HG03520 (cell line): ENCODE measurements at regions not wholly inside any gene's neighbourhood (a gene's known extent, or its start where the extent isn't known, plus 50 kb on each side); places are given as distances from the start of the nearest gene placed in this dataset.
"Not testable (repeated sequence)": the region's sequence is repeated elsewhere in the genome, so short reads cannot be mapped to it uniquely, and the experiment has no call there.

Experiments
- ATAC-seq: cut with Tn5 transposase; IDR thresholded peaks from one replicate; pipeline ENCODE4 v1.9.1; 2021; ENCODE audit warnings: mild to moderate bottlenecking, moderate library complexity; ENCODE audit not compliant: unreplicated experiment

GRCh38 chr3:161893972-161894371 lies 397.4 kb downstream of the OTOL1 start:
- ATAC-seq = no peak

DNA sequence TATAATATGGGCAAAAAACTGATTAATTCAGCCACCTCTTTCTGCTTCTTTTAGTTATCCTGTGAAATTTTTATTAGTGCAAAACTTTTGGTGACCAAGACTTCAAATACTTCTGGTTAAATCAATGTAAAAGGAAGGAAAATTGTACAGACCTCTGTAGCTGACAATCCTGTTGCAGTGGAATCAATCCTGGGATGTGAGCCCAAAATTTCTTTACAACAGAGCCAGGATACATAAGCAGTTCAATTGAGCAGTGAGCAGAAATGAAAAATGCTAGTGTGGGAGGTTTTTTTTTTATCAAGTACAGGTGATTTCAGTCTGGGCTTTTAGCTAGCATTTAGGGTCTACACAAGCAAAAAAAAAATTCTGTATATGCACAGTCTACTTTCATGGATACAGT lies 398.0 kb downstream of the OTOL1 start:
- ATAC-seq = no peak

DNA sequence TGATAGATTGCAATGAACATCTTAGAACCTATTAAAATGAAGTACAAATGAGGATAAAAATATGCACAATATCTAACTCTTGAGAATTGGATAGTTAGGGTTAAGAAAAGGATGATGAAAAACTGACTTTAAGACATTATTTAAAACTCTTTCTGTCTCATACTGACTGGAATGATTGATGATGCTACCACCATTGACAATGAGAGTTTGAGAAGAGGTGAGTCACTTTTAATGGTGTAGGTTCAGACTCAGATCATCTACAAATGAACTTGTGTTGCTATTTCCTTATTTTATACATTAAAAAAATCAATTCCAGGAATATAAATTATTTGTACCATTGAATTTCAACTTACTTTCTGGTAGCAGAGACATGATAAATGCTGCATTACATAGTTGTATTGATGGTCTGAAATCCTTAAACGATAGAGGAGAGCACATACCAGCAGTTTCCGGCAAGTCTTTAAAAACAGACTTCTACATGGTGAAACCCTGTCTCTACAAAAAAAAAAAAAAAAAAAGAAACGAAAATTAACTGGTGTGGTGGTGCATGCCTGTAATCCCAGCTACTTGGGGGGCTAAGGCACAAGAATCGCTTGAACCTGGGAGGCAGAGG lies 409.0 kb downstream of the OTOL1 start:
- no peak for ATAC-seq

GRCh38 chr3:161913786-161914389 lies 417.3 kb downstream of the OTOL1 start:
- ATAC-seq = no peak

GRCh38 chr3:161914703-161915417 lies 418.3 kb downstream of the OTOL1 start:
- ATAC-seq = no peak

DNA sequence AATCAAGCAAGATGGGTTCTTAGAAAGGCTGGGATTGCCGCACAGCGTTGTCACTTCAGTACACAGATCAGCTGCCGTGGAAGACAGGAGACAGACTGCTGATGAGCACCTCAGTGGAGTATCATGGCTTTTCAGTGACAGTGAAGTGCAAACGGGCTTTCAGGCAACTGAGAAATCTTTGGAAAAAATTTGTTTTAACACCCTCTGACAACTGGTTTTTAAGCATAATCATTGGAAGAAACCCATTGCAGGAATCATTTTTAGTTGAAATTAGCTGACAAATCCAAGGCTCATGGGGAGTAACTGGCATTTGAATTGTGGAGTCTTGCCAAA lies 418.8 kb downstream of the OTOL1 start:
- ATAC-seq = no peak

- ATAC-seq = no peak
These were observed 423.6 kb downstream of the OTOL1 start for GRCh38 chr3:161920196-161920595.

DNA sequence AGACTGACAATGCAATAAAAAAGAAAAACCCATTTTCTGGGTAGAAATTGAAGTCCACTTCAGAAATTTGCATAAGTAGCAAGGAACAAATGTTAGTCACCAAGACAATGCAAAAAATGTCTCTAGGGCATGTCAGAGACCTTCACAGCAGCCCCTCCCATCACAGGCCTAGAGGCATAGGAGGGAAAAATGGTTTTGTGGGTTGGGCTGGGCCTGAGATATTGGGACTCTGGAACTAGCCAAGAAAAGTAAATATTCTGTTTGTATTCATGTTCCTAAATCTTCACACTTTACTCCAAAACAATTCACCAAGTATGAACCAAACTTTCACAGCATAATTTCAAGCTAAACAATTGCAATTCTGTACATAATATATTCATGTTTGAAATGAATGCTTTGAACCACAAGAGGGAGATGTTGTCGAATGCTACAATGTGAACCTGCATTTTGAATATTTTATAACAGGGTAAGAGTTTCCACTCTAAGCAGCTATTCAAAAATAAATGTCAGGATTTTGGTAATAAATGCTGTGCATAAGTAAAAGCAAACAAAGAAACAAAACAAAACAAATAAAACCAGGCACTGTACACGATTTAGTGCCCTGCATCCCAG lies 429.2 kb downstream of the OTOL1 start:
- ATAC-seq = no peak

DNA sequence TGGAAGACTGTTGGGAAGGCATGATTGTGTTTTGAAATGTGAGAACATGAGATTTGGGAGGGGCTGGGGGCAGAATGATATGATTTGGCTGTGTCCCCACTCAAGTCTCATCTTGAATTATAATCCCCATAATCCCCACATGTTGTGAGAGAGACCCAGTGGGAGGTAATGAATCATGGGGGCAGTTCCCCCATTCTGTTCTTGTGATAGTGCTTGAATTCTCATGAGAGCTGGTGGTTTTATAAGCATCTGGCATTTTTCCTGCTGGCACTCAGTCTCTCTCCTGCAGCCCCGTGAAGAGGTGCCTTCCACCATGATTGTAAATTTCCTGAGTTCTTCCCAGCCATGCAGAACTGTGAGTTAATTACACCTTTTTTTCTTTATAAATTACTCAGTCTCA lies 430.5 kb downstream of the OTOL1 start:
- ATAC-seq = no peak

DNA sequence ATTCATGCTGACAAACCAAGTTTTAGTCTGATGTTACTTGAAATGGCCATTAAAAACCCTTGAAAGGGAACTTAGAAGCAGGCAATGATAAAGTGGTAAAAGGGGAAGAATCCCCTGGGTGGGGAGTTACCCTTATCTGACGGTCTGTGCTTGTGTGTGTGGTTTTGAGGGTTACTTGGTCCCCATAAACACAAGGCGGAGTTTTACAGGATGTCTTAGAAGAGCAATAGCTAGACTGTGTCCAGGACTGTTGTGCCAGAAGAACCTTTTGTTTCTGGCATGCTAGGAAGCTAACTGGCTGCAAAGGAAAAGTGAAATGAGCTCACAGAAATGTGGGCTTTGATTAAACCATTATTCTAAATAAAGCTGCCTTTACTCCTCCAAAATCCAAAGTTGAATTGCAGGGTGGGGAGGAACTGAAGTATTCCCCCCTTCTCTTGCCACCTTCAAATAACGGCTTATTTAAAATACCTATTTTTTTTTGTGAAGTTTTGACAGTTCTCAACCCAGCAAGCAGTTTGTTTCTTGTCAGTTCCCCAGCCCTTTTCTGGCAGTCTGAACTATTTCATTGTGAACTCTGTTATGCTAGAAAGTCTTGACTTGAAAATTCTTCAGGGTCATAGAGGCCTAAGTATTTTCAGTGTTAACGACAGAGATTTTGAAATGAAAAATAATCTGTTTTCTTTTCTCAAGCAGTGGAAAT lies 443.5 kb downstream of the OTOL1 start:
- ATAC-seq = no peak

DNA sequence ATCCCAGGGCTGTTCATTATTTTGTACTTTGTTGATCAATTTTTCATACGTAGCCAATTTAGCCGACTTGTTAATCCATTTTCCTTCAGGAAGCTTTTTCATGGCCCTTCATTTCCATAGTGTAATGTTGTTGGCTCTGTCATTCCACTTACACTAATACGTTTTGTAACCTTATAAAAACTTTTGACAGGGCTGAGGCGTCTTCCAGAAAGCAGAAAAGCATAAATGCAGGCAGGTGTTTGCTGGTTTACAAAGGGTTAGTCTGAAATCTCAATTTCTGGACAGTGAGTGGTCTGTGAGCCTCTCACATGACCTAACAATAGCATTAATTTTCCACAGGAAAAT lies 444.0 kb downstream of the OTOL1 start:
- no peak for ATAC-seq

- no peak for ATAC-seq
These were observed 445.3 kb downstream of the OTOL1 start for GRCh38 chr3:161941891-161942290.

GRCh38 chr3:161943801-161944345 lies 447.3 kb downstream of the OTOL1 start:
- ATAC-seq = not testable (repeated sequence)

DNA sequence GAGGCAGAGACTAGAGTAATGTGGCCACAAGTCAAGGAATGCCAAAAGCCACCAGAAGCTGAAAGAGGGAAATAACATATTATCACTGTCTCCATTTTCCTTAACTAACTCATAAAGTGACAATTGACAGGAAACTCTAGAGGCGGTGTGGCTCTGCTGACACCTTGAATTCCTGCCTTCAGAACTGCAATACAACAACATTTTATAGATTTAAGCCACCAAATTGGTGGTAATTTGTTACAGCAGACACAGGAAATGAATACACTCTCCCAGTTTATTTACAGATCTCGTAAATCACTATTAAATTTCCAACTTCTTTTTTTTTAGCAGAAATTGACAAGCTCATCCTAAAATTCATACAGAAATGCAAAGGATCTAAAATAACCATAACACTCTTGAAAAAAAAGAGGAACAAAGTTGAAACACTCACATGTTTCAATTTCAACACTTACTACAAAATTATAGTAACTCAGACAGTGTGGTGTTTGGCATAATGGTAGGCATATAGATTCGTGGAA lies 449.9 kb downstream of the OTOL1 start:
- no peak for ATAC-seq

GRCh38 chr3:161950318-161950868 lies 453.8 kb downstream of the OTOL1 start:
- no peak for ATAC-seq

GRCh38 chr3:161957467-161957866 lies 460.9 kb downstream of the OTOL1 start:
- no peak for ATAC-seq

DNA sequence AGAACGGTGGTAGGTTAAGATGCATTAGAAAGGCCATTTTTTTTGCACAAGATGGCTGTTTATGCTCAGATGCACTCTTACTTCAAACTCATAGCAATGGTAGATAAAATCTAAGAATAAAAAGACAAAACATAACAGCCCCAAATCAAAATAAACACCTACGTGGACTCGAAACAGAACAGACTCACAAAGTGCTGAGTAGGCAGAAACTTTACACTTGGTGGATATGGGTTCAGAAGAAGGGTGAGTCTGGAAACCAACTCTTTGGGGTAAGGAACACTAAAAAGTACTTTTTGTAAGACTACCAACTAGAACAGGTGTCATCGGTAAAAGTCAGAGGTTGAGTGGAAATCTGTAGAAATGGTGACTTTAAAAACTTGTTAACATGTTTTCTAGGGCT lies 468.2 kb downstream of the OTOL1 start:
- ATAC-seq = no peak

GRCh38 chr3:161969867-161970266 lies 473.3 kb downstream of the OTOL1 start:
- ATAC-seq = no peak

DNA sequence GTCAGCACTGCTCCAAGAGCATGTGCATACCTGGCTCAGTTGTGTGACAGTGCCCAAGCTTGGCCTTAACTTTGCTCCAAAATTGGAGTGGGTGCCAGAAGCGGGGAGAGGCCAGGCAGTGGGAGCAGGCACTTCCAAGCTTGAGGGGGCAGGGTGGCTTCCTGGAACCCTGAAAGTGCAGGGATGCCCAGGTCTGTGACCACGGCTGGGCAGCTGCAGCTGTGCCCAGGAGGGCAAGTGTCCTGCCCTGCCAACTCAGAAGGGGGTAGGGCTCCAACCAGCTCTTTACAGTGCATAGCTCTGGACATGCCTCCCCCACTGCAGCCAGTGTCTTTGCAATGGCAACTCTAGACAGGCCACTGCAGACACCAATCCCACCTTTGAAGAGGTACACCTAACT lies 478.6 kb downstream of the OTOL1 start:
- ATAC-seq = no peak

DNA sequence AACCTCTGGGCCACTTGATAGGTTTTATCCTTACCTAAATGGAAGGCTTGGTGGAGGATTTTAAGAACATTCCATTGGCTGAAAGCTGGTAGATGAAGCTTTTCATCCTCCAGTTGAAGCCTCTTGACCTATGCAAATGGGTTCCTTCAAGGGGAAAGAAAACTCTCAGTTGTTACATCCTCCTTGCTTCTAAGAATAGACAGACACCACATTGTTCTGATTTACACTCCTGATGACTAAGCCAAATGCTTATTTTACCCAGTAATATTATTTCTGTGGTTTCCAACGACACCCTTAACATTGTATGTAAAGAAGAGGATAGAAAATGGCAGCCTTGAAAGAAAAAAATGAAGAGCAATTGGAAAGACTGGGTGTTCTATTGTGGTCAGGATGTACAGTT lies 480.5 kb downstream of the OTOL1 start:
- no peak for ATAC-seq

GRCh38 chr3:161977850-161978249 lies 481.2 kb downstream of the OTOL1 start:
- no peak for ATAC-seq
